Ishikawa (cell line): ENCODE measurements at regions not wholly inside any gene's neighbourhood (a gene's known extent, or its start where the extent isn't known, plus 50 kb on each side); places are given as distances from the start of the nearest gene placed in this dataset.

ENCODE experiments used
- CEBPB ChIP-seq: IDR thresholded peaks from 2 replicates; pipeline ENCODE4 v1.6.1; 2012
- CREB1 ChIP-seq: IDR thresholded peaks from 2 replicates; pipeline ENCODE4 v1.6.1; 2012; ENCODE audit warnings: low read depth
- EGR1 ChIP-seq: IDR thresholded peaks from 2 replicates; pipeline ENCODE4 v1.6.1; 2012
- EP300 ChIP-seq: IDR thresholded peaks from 2 replicates; pipeline ENCODE4 v1.6.1; 2012; ENCODE audit warnings: borderline replicate concordance
- FOXM1 ChIP-seq: IDR thresholded peaks from 2 replicates; pipeline ENCODE4 v1.6.1; 2012; ENCODE audit warnings: low read depth, borderline replicate concordance
- MAX ChIP-seq: IDR thresholded peaks from 2 replicates; pipeline ENCODE4 v1.6.1; 2012
- NFIC ChIP-seq: IDR thresholded peaks from 2 replicates; pipeline ENCODE4 v1.6.1; 2012
- RAD21 ChIP-seq: IDR thresholded peaks from 2 replicates; pipeline ENCODE4 v1.6.1; 2012; ENCODE audit warnings: low read depth
- REST ChIP-seq: IDR thresholded peaks from 2 replicates; pipeline ENCODE4 v1.6.1; 2012; ENCODE audit warnings: low read depth, mild to moderate bottlenecking
- TAF1 ChIP-seq: IDR thresholded peaks from 2 replicates; pipeline ENCODE4 v1.6.1; 2012; ENCODE audit warnings: low read depth, mild to moderate bottlenecking
- TCF12 ChIP-seq: IDR thresholded peaks from 2 replicates; pipeline ENCODE4 v1.6.1; 2012; ENCODE audit warnings: low read depth
- TEAD4 ChIP-seq: IDR thresholded peaks from 2 replicates; pipeline ENCODE4 v1.6.1; 2012
- YY1 ChIP-seq: IDR thresholded peaks from 2 replicates; pipeline ENCODE4 v1.6.1; 2012; ENCODE audit warnings: low read depth
- ZBTB7A ChIP-seq: IDR thresholded peaks from 2 replicates; pipeline ENCODE4 v1.6.1; 2012; ENCODE audit warnings: low read depth
- TF ChIP-seq, protein P1 (sequence below): IDR thresholded peaks from 2 replicates; pipeline ENCODE4 v1.6.1; 2012

DNA sequence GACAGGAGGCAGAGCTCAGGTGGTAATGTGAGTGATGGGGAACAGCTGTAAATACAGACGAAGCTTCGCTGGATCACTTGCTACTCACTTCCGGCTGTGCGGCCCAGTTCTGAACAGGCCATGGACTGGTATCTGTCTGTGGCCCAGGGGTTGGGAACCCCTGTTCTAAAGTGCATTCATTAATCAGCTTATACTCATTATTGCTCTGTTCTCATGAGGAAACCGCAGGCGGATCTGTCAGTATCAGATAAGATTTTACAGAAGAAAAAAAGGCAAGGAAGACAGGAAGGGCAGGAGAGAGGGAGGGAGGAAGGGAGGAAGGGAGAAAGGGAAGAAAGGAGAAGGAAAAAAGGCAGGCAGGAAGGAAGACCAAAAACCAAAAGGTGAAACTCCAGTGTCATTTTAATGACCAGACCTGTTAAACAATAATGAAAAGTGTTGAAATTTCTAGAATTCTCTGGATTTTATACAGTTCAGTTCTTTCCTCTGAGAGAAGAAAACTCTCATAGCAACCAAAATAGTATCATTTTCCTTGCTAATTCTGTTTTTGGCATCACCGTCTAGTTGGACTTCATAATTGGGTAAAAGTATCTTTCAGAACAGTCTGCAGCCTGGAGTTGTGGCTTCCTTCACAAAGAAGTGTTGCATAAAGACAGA, 128.0 kb upstream of the PROK2 start:
- TF ChIP-seq MAX, result no peak
- no peak for TF ChIP-seq RAD21
- no peak for TF ChIP-seq ZBTB7A
- TF ChIP-seq TAF1, result no peak
- TF ChIP-seq EP300, result no peak
- TF ChIP-seq CREB1, result no peak
- TF ChIP-seq TEAD4, result no peak
- TF ChIP-seq, protein P1, sequence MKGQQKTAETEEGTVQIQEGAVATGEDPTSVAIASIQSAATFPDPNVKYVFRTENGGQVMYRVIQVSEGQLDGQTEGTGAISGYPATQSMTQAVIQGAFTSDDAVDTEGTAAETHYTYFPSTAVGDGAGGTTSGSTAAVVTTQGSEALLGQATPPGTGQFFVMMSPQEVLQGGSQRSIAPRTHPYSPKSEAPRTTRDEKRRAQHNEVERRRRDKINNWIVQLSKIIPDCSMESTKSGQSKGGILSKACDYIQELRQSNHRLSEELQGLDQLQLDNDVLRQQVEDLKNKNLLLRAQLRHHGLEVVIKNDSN, result no peak
- TF ChIP-seq REST, result no peak
- no peak for TF ChIP-seq EGR1
- TF ChIP-seq NFIC, result no peak
- no peak for TF ChIP-seq TCF12
- TF ChIP-seq CEBPB, result no peak
- no peak for TF ChIP-seq YY1

- no peak for TF ChIP-seq NFIC
Observed at GRCh38 chr3:71910108-71910507, 125.2 kb upstream of the PROK2 start.

GRCh38 chr3:71907996-71908395, 123.0 kb upstream of the PROK2 start:
- no peak for TF ChIP-seq ZBTB7A
- TF ChIP-seq MAX, result no peak
- TF ChIP-seq, protein P1, result no peak
- TF ChIP-seq EP300, result no peak
- TF ChIP-seq TCF12, result no peak
- no peak for TF ChIP-seq CEBPB
- no peak for TF ChIP-seq EGR1
- no peak for TF ChIP-seq YY1
- no peak for TF ChIP-seq CREB1
- TF ChIP-seq REST, result no peak
- no peak for TF ChIP-seq NFIC
- no peak for TF ChIP-seq FOXM1
- no peak for TF ChIP-seq TAF1

- TF ChIP-seq, protein P1, result no peak
- no peak for TF ChIP-seq EGR1
- TF ChIP-seq TAF1, result no peak
- no peak for TF ChIP-seq NFIC
- no peak for TF ChIP-seq CREB1
- TF ChIP-seq REST, result no peak
- no peak for TF ChIP-seq EP300
- TF ChIP-seq CEBPB, result no peak
- TF ChIP-seq YY1, result no peak
- no peak for TF ChIP-seq FOXM1
- TF ChIP-seq TCF12, result no peak
- no peak for TF ChIP-seq MAX
- TF ChIP-seq TEAD4, result no peak
- TF ChIP-seq RAD21, result no peak
- no peak for TF ChIP-seq ZBTB7A
Observed at GRCh38 chr3:71906976-71907375, 122.0 kb upstream of the PROK2 start.
